ENCODE measurements at regions not wholly inside any gene's neighbourhood (a gene's known extent, or its start where the extent isn't known, plus 50 kb on each side); places are given as distances from the start of the nearest gene placed in this dataset.
"Not testable (repeated sequence)": the region's sequence is repeated elsewhere in the genome, so short reads cannot be mapped to it uniquely, and the experiment has no call there.

GRCh38 chr3:150230037-150230436 lies 178.1 kb upstream of the TSC22D2 start:
- H3K9me3 ChIP-seq (ENCODE audit: control insufficient read depth, low read length): no peaks in the 10 kb centered on the region
- no peak for DNase-seq
- no peaks in the 10 kb centered on the region for H3K27me3 ChIP-seq (ENCODE audit: control insufficient read depth in 1 of 2, insufficient read depth in 2 of 2, low read length in 1 of 2)
- H3K4me1 ChIP-seq (ENCODE audit: control insufficient read depth in 1 of 2, insufficient read depth in 2 of 2, low read length in 2 of 2): no peaks in the 10 kb centered on the region
- H3K4me3 ChIP-seq (ENCODE audit: low read length in 2 of 2): no peak overlapping the region
- intact Hi-C loops (cut with DNase I): loop anchor here in 1 of 2 donors (5.0 kb wide), 1 partner anchor 267 kb away; no protein-coding TSS in a partner anchor
- ATAC-seq (ENCODE audit: low FRiP score): no peak
- H3K36me3 ChIP-seq (ENCODE audit: control insufficient read depth in 1 of 2, insufficient read depth in 2 of 2, low read length in 1 of 2): no peaks in the 10 kb centered on the region
- no peak overlapping the region for H3K27ac ChIP-seq (ENCODE audit: low read depth in 1 of 2, low read length in 2 of 2)
- 41 to 49% methylated on average over 5 of the region's 5 CpGs for WGBS, 2 donors

GRCh38 chr3:150228626-150229025 lies 179.5 kb upstream of the TSC22D2 start:
- not testable (repeated sequence) for DNase-seq; H3K27me3 ChIP-seq (ENCODE audit: control insufficient read depth in 1 of 2, insufficient read depth in 2 of 2, low read length in 1 of 2); H3K27ac ChIP-seq (ENCODE audit: low read depth in 1 of 2, low read length in 2 of 2); ATAC-seq (ENCODE audit: low FRiP score); H3K36me3 ChIP-seq (ENCODE audit: control insufficient read depth in 1 of 2, insufficient read depth in 2 of 2, low read length in 1 of 2); H3K4me3 ChIP-seq (ENCODE audit: low read length in 2 of 2); H3K4me1 ChIP-seq (ENCODE audit: control insufficient read depth in 1 of 2, insufficient read depth in 2 of 2, low read length in 2 of 2); H3K9me3 ChIP-seq (ENCODE audit: control insufficient read depth, low read length)
- intact Hi-C loops (cut with DNase I): loop anchor here (5.0 to 10.0 kb wide), 3 partner anchors 186 to 269 kb away; no protein-coding TSS in a partner anchor
- WGBS, 2 donors: 94 to 96% methylated on average over 6 of the region's 6 CpGs

- H3K4me1 ChIP-seq (ENCODE audit: control insufficient read depth in 1 of 2, insufficient read depth in 2 of 2, low read length in 2 of 2): no peaks in the 10 kb centered on the region
- H3K36me3 ChIP-seq (ENCODE audit: control insufficient read depth in 1 of 2, insufficient read depth in 2 of 2, low read length in 1 of 2): no peaks in the 10 kb centered on the region
- WGBS, 2 donors: 58 to 63% methylated on average over 5 of the region's 5 CpGs
- H3K4me3 ChIP-seq (ENCODE audit: low read length in 2 of 2): no peak overlapping the region
- DNase-seq: peak in 1 of 2 donors; percentile 64
- H3K27me3 ChIP-seq (ENCODE audit: control insufficient read depth in 1 of 2, insufficient read depth in 2 of 2, low read length in 1 of 2): no peaks in the 10 kb centered on the region
- intact Hi-C loops (cut with DNase I): loop anchor here (5.0 to 10.0 kb wide), 3 partner anchors 187 to 269 kb away; no protein-coding TSS in a partner anchor
- no peak overlapping the region for H3K27ac ChIP-seq (ENCODE audit: low read depth in 1 of 2, low read length in 2 of 2)
- no peak for ATAC-seq (ENCODE audit: low FRiP score)
- no peaks in the 10 kb centered on the region for H3K9me3 ChIP-seq (ENCODE audit: control insufficient read depth, low read length)
These were observed 180.3 kb upstream of the TSC22D2 start for GRCh38 chr3:150227839-150228238.

- no peaks in the 10 kb centered on the region for H3K9me3 ChIP-seq (ENCODE audit: control insufficient read depth, low read length)
- WGBS, 2 donors: 3 to 9% methylated on average over 9 of the region's 9 CpGs
- H3K4me1 ChIP-seq (ENCODE audit: control insufficient read depth in 1 of 2, insufficient read depth in 2 of 2, low read length in 2 of 2): no peaks in the 10 kb centered on the region
- H3K27me3 ChIP-seq (ENCODE audit: control insufficient read depth in 1 of 2, insufficient read depth in 2 of 2, low read length in 1 of 2): no peaks in the 10 kb centered on the region
- no peaks in the 10 kb centered on the region for H3K36me3 ChIP-seq (ENCODE audit: control insufficient read depth in 1 of 2, insufficient read depth in 2 of 2, low read length in 1 of 2)
- ATAC-seq (ENCODE audit: low FRiP score) (no peak), DNase-seq (no peak)
- H3K27ac ChIP-seq (ENCODE audit: low read depth in 1 of 2, low read length in 2 of 2): no peak overlapping the region
- H3K4me3 ChIP-seq (ENCODE audit: low read length in 2 of 2): no peak overlapping the region
- intact Hi-C loops (cut with DNase I): loop anchor here (5.0 to 10.0 kb wide), 3 partner anchors 189 to 271 kb away; no protein-coding TSS in a partner anchor
These were observed 182.1 kb upstream of the TSC22D2 start for GRCh38 chr3:150225986-150226385.

GRCh38 chr3:150223558-150223957 lies 184.5 kb upstream of the TSC22D2 start:
- no peaks in the 10 kb centered on the region for H3K36me3 ChIP-seq (ENCODE audit: control insufficient read depth in 1 of 2, insufficient read depth in 2 of 2, low read length in 1 of 2)
- no peaks in the 10 kb centered on the region for H3K4me1 ChIP-seq (ENCODE audit: control insufficient read depth in 1 of 2, insufficient read depth in 2 of 2, low read length in 2 of 2)
- no peak overlapping the region for H3K27ac ChIP-seq (ENCODE audit: low read depth in 1 of 2, low read length in 2 of 2)
- H3K27me3 ChIP-seq (ENCODE audit: control insufficient read depth in 1 of 2, insufficient read depth in 2 of 2, low read length in 1 of 2): no peaks in the 10 kb centered on the region
- intact Hi-C loops (cut with DNase I): loop anchor here in 1 of 2 donors (10.0 kb wide), 2 partner anchors 191 to 259 kb away; no protein-coding TSS in a partner anchor
- H3K4me3 ChIP-seq (ENCODE audit: low read length in 2 of 2): no peak overlapping the region
- DNase-seq (no peak), ATAC-seq (ENCODE audit: low FRiP score) (no peak)
- WGBS, 2 donors: 93 to 94% methylated on average over 4 of the region's 4 CpGs
- no peaks in the 10 kb centered on the region for H3K9me3 ChIP-seq (ENCODE audit: control insufficient read depth, low read length)

GRCh38 chr3:150222691-150223489 lies 185.2 kb upstream of the TSC22D2 start:
- H3K27me3 ChIP-seq (ENCODE audit: control insufficient read depth in 1 of 2, insufficient read depth in 2 of 2, low read length in 1 of 2): no peaks in the 10 kb centered on the region
- WGBS, 2 donors: 86% methylated on average over 10 of the region's 10 CpGs
- no peaks in the 10 kb centered on the region for H3K9me3 ChIP-seq (ENCODE audit: control insufficient read depth, low read length)
- H3K36me3 ChIP-seq (ENCODE audit: control insufficient read depth in 1 of 2, insufficient read depth in 2 of 2, low read length in 1 of 2): no peaks in the 10 kb centered on the region
- H3K4me1 ChIP-seq (ENCODE audit: control insufficient read depth in 1 of 2, insufficient read depth in 2 of 2, low read length in 2 of 2): no peaks in the 10 kb centered on the region
- intact Hi-C loops (cut with DNase I): loop anchor here in 1 of 2 donors (10.0 kb wide), 2 partner anchors 192 to 258 kb away; no protein-coding TSS in a partner anchor
- H3K27ac ChIP-seq (ENCODE audit: low read depth in 1 of 2, low read length in 2 of 2): no peak overlapping the region
- H3K4me3 ChIP-seq (ENCODE audit: low read length in 2 of 2): no peak overlapping the region
- ATAC-seq (ENCODE audit: low FRiP score): no peak
- no peak for DNase-seq

GRCh38 chr3:150221904-150222523 lies 186.1 kb upstream of the TSC22D2 start:
- DNase-seq (no peak), ATAC-seq (ENCODE audit: low FRiP score) (no peak)
- Histone ChIP-seq H3K4me1 (ENCODE audit: control insufficient read depth in 1 of 2, insufficient read depth in 2 of 2, low read length in 2 of 2) (no peaks in the 10 kb centered on the region), H3K27me3 (ENCODE audit: control insufficient read depth in 1 of 2, insufficient read depth in 2 of 2, low read length in 1 of 2) (no peaks in the 10 kb centered on the region), H3K27ac (ENCODE audit: low read depth in 1 of 2, low read length in 2 of 2) (no peak overlapping the region), H3K9me3 (ENCODE audit: control insufficient read depth, low read length) (no peaks in the 10 kb centered on the region), H3K36me3 (ENCODE audit: control insufficient read depth in 1 of 2, insufficient read depth in 2 of 2, low read length in 1 of 2) (no peaks in the 10 kb centered on the region), H3K4me3 (ENCODE audit: low read length in 2 of 2) (no peak overlapping the region)
- 92% methylated on average over 10 of the region's 10 CpGs for WGBS, 2 donors
- intact Hi-C loops (cut with DNase I): loop anchor here (2.0 to 10.0 kb wide), 3 partner anchors 193 to 257 kb away; no protein-coding TSS in a partner anchor

- Histone ChIP-seq H3K36me3 (ENCODE audit: control insufficient read depth in 1 of 2, insufficient read depth in 2 of 2, low read length in 1 of 2) (no peaks in the 10 kb centered on the region), H3K4me3 (ENCODE audit: low read length in 2 of 2) (peak overlapping the region; percentile 15 to 38), H3K4me1 (ENCODE audit: control insufficient read depth in 1 of 2, insufficient read depth in 2 of 2, low read length in 2 of 2) (peaks cover 0 to 3% of the 10 kb centered on the region in 2 donors), H3K9me3 (ENCODE audit: control insufficient read depth, low read length) (no peaks in the 10 kb centered on the region), H3K27me3 (ENCODE audit: control insufficient read depth in 1 of 2, insufficient read depth in 2 of 2, low read length in 1 of 2) (no peaks in the 10 kb centered on the region), H3K27ac (ENCODE audit: low read depth in 1 of 2, low read length in 2 of 2) (no peak overlapping the region)
- no peak for ATAC-seq (ENCODE audit: low FRiP score)
- no peak for DNase-seq
- WGBS, 2 donors: 32 to 38% methylated on average over 5 of the region's 5 CpGs
- intact Hi-C loops (cut with DNase I): loop anchor here (2.0 to 10.0 kb wide), 3 partner anchors 194 to 256 kb away; no protein-coding TSS in a partner anchor
These were observed 187.3 kb upstream of the TSC22D2 start for GRCh38 chr3:150220799-150221198.
